SK-N-SH (cell line): ENCODE measurements at regions not wholly inside any gene's neighbourhood (a gene's known extent, or its start where the extent isn't known, plus 50 kb on each side); places are given as distances from the start of the nearest gene placed in this dataset.

Experiments
- CTCF ChIP-seq: fragments of 200-600 bp; sonication (generic); IDR thresholded peaks from 2 replicates; pipeline ENCODE4 v1.6.1; 2017; ENCODE audit warnings: antibody characterized with exemption, mild to moderate bottlenecking, moderate library complexity
- EZH2phosphoT487 ChIP-seq: fragments of 200-600 bp; sonication (generic); IDR thresholded peaks from 2 replicates; pipeline ENCODE4 v1.6.1; 2017; ENCODE audit warnings: low read depth, mixed run types, mild to moderate bottlenecking, antibody characterized with exemption, moderate library complexity, borderline replicate concordance
- FOXJ3 ChIP-seq: sonication (generic); formaldehyde crosslinking; IDR thresholded peaks from 2 replicates; pipeline ENCODE4 v1.5.1; 2020; ENCODE audit warnings: mild to moderate bottlenecking, missing genetic modification reagents
- GABPA ChIP-seq: IDR thresholded peaks from 2 replicates; pipeline ENCODE4 v1.4.0; 2012; ENCODE audit warnings: low read depth, mild to moderate bottlenecking
- MXI1 ChIP-seq: IDR thresholded peaks from 2 replicates; pipeline ENCODE4 v1.6.1; 2012; ENCODE audit warnings: mild to moderate bottlenecking, low read depth, low read length, improper control_type of control experiment
- NFIC ChIP-seq: IDR thresholded peaks from 2 replicates; pipeline ENCODE4 v1.4.0; 2012; ENCODE audit warnings: borderline replicate concordance
- POLR2AphosphoS5 ChIP-seq: IDR thresholded peaks from 2 replicates; pipeline ENCODE4 v1.6.1; 2012; ENCODE audit warnings: low read depth, low read length
- RAD21 ChIP-seq: IDR thresholded peaks from 2 replicates; pipeline ENCODE4 v1.6.1; 2012; ENCODE audit warnings: mild to moderate bottlenecking, low read length
- RCOR1 ChIP-seq: fragments of 150-350 bp; IDR thresholded peaks from 2 replicates; pipeline ENCODE4 v1.6.1; 2017; ENCODE audit warnings: antibody characterized with exemption, low read length
- REST ChIP-seq: IDR thresholded peaks from 2 replicates; pipeline ENCODE4 v1.6.1; 2012; ENCODE audit warnings: mild to moderate bottlenecking, low read depth, low read length, moderate library complexity
- TCF12 ChIP-seq: IDR thresholded peaks from 2 replicates; pipeline ENCODE4 v1.4.0; 2012
- YY1 ChIP-seq: IDR thresholded peaks from 2 replicates; pipeline ENCODE4 v1.4.0; 2012; ENCODE audit warnings: low read depth, mild to moderate bottlenecking
- TF ChIP-seq, protein P1 (sequence below): fragments of 150-350 bp; IDR thresholded peaks from 2 replicates; pipeline ENCODE4 v1.6.1; 2017; ENCODE audit warnings: antibody characterized with exemption, low read length, low read depth, borderline replicate concordance
- TF ChIP-seq, protein P2 (sequence below): IDR thresholded peaks from 2 replicates; pipeline ENCODE4 v1.4.0; 2012; ENCODE audit warnings: low read depth, borderline replicate concordance

DNA sequence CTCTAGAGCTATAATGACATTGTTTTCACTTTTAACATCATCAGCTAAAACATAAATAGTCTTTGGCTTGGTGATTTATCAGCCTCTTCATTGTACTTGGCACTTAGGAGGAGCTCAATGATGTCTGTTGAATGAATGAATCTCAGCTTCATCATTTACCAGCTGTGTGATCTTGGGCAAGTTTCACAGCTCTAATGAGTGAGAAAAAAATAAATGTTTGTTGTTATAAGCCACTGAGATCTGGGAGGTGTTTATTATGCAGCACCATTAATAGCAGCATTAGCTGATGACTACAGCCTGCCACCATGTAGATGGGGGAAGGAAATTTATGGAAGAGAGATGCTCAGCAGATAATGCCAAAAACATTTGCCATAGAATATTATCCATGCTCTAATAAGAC, 63.6 kb upstream of the C1QTNF7 start:
- TF ChIP-seq NFIC (no peak), CTCF (no peak), RCOR1 (no peak), REST (no peak), POLR2AphosphoS5 (no peak), TCF12 (no peak), RAD21 (no peak), FOXJ3 (CRISPR knock-in tag) (no peak), EZH2phosphoT487 (no peak), MXI1 (no peak), YY1 (no peak), GABPA (no peak)
- TF ChIP-seq, protein P1, sequence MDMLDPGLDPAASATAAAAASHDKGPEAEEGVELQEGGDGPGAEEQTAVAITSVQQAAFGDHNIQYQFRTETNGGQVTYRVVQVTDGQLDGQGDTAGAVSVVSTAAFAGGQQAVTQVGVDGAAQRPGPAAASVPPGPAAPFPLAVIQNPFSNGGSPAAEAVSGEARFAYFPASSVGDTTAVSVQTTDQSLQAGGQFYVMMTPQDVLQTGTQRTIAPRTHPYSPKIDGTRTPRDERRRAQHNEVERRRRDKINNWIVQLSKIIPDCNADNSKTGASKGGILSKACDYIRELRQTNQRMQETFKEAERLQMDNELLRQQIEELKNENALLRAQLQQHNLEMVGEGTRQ: no peak
- TF ChIP-seq, protein P2, sequence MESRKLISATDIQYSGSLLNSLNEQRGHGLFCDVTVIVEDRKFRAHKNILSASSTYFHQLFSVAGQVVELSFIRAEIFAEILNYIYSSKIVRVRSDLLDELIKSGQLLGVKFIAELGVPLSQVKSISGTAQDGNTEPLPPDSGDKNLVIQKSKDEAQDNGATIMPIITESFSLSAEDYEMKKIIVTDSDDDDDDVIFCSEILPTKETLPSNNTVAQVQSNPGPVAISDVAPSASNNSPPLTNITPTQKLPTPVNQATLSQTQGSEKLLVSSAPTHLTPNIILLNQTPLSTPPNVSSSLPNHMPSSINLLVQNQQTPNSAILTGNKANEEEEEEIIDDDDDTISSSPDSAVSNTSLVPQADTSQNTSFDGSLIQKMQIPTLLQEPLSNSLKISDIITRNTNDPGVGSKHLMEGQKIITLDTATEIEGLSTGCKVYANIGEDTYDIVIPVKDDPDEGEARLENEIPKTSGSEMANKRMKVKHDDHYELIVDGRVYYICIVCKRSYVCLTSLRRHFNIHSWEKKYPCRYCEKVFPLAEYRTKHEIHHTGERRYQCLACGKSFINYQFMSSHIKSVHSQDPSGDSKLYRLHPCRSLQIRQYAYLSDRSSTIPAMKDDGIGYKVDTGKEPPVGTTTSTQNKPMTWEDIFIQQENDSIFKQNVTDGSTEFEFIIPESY: no peak
